Activated CD4-positive, alpha-beta T cell treated with anti-CD3 and anti-CD28 coated beads for 4 hours (primary cell): ENCODE measurements at regions not wholly inside any gene's neighbourhood (a gene's known extent, or its start where the extent isn't known, plus 50 kb on each side); places are given as distances from the start of the nearest gene placed in this dataset.

Experiments
- DNase-seq, 2 donors: peaks; one replicate each; pipeline ENCODE4 v3.0.0-alpha.2; 2020

DNA sequence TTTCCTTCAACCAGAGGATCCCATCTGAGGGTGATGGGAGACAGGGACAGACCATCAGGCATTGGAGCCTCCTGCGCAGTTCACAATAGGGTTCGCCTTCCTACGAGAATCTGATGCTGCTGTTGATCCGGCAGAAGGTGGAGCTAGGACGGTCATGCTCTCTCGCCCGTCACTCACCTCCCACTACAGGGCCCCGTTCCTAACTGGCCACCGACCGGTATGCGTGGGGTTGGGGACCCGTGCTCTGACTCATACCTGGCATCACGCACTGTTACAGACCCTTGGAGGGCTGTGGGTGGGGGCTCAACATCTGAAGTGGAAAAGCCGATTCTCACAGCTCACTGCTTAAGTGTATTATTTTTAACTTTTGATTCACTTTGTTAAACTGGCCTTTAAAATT is 402.3 kb downstream of the BRD1 start:
- DNase-seq, result no peak

DNA sequence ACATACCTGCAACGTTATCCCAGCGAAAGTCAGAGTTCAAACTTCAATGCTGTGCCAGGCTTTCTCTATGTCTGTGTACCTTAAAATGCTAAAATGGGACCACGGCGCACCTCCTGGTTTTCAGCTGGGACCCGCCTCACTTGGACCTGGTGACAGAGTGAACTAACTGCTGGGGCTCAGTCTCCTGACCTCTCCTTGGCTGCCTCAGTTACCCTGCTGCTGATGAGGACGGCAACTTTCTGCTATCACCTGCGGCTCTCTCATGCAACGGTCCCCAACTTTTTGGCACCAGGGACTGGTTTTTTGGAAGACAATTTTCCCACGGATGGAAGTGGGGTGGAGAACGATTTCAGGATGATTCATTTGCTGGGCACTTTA is 402.8 kb downstream of the BRD1 start:
- DNase-seq, result no peak

DNA sequence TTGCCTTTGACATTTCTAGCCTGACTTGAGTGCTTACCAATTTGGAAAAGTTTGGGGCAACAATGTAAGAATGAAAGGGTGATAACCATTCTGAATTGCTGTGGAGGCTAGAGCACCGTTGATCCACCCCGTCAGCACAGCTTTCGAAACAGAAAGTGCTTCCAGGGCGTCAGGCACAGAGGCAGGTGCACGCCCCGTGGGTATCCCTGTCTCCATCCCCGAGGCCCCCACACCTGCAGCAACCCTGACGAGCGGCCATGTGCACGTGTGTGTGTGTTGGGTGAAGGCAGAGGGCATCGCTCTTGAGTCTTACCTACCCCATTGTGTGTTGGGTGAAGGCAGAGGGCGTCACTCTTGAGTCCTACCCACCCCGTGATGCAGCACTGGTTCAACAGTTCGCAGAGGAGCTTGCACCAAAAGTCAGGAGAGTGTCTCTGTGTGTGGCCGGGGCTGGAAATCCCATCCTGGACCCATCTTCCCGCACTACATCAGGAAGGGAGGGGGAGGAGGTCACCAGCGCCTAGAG is 404.5 kb downstream of the BRD1 start:
- no peak for DNase-seq

DNA sequence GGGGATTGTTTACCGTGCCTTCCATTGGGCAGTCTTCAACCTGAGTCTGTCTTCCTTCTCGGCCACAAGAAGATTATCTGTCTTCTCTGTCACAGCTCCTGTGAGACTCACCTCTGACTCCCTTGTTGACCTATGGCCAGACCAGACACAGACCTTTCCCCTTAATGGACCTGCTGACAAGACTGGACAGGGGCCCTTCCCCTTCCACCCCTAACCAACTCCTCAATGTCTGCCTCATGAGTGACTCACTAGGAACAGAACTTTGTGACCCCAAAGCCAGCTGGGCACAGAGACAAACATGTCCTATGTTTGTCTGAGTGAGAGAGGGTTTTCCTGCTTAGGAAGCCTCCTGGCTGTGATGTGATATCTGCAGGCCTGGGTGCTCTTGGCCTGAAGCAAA is 405.0 kb downstream of the BRD1 start:
- no peak for DNase-seq

DNA sequence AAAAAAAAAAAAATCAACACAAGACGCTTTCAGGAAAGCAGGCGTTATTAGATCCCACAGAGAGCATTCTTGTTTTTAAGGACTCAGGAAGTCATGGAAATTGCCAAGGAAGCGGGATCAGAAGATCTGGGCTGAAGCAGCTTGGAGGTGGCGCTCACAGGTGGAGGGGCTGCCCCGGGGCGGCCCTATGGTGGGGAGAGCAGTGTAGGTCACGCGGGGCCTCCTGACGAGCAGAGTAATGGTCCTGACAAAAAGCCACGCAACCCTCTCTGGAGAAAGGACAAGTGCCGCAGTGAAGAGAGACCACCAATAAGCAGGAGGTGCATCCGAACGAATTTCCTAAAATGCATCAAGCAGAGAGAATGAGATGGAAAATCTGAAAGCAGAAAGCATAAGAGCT is 407.0 kb downstream of the BRD1 start:
- DNase-seq, result no peak

- no peak for DNase-seq
These were observed 408.0 kb downstream of the BRD1 start for GRCh38 chr22:49419661-49420060.

DNA sequence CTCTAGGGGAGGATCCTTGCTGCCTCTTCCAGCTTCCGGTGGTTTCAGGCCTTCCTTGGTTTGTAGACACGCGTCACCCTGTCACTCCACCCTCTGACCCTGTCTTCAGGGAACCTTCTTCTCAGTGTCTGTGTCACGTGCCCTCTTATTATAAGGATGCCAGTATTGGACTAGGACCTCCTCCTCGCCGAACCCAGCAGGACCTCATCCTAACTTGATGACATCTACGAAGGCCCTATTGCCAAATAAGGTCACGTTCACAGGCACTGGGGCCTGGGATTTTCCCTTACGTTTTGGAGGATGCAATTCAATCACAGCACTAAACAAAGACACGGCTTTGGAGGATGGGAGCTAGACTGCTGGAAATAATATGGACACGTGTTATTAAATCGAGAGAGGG is 408.7 kb downstream of the BRD1 start:
- DNase-seq, result no peak

DNA sequence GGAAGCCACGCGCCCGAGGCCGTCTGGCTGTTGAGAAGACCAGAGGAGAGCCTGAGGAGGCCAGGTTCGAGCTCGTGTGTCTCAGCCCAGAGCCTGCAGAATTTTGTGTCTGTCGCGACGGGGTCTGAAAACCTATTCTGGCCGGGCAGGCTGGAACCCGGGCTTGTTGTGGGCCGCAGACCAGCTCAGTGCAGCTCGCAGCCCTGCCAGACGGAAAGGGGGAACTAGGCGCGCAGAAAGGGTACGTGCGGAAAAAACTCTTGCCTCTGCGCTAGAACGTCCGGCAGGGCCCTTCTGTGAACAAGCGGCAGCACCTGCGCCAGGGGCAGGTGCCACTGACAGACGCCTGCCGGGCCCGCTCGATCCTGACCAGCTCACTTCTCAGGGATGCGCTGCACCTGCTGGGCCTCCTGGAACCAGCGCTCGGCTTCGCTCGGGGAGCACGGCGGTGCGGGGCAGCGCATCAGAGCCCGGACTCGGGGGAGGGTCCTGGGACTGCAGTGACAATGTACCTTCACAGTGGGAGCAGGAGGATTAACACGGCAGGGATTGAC is 409.3 kb downstream of the BRD1 start:
- no peak for DNase-seq

- no peak for DNase-seq
These were observed 409.8 kb downstream of the BRD1 start for GRCh38 chr22:49417833-49418232.

DNA sequence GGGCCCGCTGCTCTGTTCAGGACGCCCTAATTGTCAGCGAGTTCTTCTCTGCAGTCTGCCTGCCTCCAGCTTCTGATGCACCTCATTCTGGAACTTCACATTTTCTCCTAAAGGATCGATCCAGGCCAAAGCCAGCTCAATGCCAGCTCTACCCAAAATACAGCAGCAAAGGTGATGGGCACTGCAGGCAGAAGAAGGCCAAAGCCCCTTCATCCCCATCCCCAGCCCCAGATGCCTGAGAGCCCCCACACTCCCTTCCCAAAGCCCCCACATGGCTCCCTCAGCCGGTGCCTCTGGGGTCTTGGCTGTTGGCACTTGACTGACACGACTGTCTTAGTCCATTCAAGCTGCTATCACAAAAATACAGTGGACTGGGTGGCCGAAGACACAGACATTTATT is 410.3 kb downstream of the BRD1 start:
- DNase-seq, result no peak

GRCh38 chr22:49415151-49415951 is 412.3 kb downstream of the BRD1 start:
- DNase-seq, result no peak

DNA sequence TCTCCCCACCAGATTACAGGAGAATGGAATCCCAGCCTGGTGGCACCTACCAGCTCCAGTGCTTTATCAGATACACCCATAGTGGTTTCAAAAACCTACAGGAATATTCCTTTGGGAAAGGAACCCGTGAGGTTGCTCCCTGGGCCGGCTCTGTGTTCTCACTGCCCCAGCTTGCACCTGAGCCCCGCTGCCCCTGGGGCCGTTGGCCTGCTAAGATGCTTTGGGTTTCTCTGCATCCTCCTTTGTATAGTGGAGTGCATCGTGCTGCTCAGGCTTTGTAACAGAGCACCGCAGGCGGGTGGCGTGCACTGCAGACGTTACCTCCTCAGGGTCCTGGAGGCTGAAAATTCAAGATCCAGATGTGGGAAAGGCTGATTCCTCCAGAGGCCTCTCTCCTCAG is 414.1 kb downstream of the BRD1 start:
- DNase-seq, result no peak

DNA sequence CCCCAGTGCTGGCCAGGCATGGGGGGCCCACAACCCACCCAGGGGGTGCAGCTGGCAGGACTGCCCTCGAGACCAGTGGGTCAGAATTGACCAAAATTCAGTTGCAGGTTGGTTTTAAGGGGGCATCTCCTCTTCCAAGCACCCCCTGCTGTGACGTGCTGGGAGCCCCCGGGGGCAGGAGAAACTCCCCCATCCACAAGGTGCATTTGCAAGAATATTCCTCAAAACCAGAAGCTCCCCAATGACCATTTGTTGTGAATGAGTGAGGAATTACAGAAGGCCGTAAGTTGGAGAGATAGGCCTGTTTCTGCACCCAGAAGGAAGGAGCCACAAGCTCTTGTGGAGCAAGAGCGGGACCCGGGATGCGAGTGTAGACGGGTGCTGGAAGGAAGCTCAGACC is 414.5 kb downstream of the BRD1 start:
- DNase-seq, result no peak

- no peak for DNase-seq
These were observed 415.4 kb downstream of the BRD1 start for GRCh38 chr22:49412236-49412635.

GRCh38 chr22:49411236-49411635 is 416.4 kb downstream of the BRD1 start:
- no peak for DNase-seq

GRCh38 chr22:49408102-49408836 is 419.4 kb downstream of the BRD1 start:
- DNase-seq, result no peak

GRCh38 chr22:49406879-49407587 is 420.6 kb downstream of the BRD1 start:
- DNase-seq, result no peak

GRCh38 chr22:49406047-49406650 is 421.5 kb downstream of the BRD1 start:
- no peak for DNase-seq

DNA sequence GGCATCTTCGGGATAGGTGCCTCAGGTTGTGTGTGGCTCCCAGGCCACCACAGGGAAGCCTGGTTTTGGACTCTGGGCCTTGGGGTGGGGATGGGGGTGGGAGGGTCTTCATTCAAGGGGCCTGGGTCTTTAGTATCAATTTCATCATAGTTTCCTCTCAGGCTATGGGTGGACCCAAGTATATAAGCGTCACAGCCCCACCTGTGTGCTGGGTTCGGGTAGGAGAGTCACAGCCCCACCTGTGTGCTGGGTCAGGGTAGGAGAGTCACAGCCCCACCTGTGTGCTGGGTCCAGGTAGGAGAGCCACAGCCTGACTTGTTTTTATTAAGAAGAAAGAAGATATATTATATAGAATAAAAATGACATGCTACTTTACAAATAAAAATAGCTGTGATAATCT is 422.1 kb downstream of the BRD1 start:
- no peak for DNase-seq

DNA sequence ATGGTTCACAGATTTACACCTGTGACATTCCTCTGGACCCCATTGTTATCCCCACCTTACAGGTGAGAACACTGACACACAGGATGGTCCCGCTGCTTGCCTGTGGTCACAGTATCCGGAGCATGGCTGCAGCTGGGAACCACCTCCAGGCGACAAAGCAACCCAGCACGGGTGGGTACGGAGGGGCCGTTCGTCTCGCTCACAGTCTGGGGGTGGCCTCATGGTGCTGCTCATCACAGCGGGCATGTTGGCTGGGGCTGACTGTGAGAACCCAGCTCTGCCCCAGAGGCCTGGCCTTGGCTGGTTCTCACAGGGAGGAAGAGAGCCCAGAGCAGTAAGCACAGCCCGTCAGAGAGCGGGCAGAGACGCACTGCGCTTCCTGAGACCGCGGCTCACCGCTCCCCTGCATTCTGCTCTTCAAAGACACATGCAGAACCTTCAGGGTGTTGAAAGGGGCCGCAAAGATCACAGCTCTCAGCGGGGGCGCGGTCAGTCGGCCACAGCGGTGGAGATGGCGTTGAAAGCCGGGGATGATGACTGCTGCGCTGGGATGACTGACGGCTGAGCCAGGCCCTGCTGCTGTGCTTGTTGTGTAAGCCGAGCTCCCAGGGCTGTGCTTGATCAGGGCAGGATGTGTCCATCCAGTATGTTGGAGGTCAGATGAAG is 423.0 kb downstream of the BRD1 start:
- DNase-seq, result no peak

- no peak for DNase-seq
These were observed 423.7 kb downstream of the BRD1 start for GRCh38 chr22:49404020-49404419.

DNA sequence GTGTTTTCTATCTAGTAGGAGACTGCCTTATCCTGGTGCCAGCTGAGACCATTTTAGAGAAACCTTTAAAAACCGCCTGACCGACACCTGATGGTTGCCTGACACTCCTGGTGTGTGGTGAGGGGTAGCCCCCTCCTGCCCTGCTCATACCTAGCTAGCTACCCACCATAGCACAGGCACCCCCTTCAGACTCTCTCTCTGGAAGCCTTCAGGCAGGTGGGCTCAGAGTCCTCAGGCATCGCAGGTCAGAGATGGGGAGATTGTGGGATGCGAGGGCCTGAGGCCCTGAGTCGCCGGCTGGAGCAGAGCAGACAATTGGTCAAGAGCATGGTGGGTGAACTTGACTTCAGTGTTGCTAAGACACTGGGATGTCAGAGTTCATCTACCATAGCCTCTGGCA is 424.6 kb downstream of the BRD1 start:
- no peak for DNase-seq
